NCI-H510A (cell line): ENCODE measurements at regions not wholly inside any gene's neighbourhood (a gene's known extent, or its start where the extent isn't known, plus 50 kb on each side); places are given as distances from the start of the nearest gene placed in this dataset.

Source experiments
- DNase-seq: peaks from one replicate; lab custom pipeline; 2025; lab: John Stamatoyannopoulos, UW

GRCh38 chr2:37425408-37425807, 81.0 kb downstream of the QPCT start:
- DNase-seq, result no peak

DNA sequence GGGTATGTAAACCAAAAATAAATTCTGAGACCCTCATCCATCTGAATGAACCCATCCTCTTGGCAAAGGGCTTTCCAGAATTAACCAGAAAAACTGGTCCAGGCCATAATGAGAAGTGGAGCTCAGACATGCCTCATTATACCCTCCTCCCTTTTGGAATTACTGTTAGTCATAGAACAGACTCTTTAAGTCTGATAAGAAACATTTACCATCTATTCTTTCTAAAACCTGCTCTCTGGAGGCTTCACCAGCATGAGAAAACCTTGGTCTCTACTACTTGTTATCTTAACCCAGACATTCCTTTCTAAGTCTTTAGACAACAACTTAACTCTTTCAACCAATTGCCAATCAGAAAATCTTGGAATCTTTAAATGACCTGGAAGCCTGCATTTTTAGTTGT, 82.8 kb downstream of the QPCT start:
- no peak for DNase-seq

DNA sequence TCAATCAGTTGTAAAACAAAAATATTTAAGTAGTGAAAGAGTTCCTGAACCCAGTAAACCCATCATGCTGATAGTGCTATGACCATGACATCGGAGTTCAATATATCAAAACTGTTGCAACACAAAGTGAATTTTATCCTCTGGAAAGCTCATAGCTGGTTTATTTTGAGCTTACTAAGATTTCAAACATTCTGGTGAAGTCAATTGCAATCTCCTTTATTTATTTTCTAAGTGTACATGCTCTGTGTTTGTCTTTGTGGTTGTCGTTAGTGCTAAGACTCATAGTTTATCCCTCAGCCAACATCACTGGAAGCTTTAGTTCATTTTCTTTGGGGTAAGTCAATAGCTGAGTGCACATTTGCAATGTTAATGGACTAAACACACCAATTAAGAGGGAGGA, 91.9 kb downstream of the QPCT start:
- DNase-seq, result no peak

DNA sequence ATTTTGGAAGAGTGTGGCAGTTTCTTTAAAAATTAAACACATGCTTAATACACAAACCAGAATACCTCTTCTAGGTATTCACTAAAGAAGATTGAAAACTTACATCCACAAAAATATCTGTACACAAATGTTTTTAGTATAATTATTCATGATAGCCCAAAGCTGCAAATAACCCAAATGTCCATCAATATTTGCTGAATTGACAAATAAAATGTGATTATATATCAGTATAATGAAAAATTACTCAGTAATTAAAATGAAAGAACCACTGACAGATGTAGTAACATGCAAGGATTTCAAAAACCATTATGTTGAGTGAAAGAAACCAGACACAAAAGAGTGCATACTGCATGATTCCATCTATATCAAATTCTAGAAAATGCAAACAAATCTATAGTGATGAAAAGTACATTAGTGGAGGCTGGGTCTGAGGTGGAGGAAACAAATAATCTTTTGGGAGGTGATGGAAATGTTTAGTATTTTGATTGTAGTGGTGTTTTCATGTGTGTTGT, 94.8 kb downstream of the QPCT start:
- no peak for DNase-seq

- DNase-seq, result no peak
Measured at GRCh38 chr2:37441055-37441454, 96.6 kb downstream of the QPCT start.

DNA sequence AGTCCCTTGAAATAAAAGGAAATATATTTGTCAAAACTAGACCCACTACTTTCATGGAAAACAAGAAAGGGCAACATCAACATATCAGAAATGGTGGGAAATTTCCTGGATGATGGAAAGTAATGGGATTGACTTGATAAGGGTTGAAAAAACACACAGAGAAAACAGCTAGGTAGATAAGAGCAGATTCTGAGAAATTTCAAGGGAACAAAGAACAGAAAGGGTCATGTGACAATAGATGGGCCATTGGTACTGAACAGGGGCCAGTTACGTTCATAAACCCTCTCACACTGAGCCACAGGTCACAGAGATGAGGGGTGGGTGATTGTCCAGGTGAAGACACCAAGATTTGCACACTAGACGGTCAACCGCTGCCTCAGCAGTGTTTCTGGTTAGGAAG, 98.7 kb downstream of the QPCT start:
- no peak for DNase-seq

DNA sequence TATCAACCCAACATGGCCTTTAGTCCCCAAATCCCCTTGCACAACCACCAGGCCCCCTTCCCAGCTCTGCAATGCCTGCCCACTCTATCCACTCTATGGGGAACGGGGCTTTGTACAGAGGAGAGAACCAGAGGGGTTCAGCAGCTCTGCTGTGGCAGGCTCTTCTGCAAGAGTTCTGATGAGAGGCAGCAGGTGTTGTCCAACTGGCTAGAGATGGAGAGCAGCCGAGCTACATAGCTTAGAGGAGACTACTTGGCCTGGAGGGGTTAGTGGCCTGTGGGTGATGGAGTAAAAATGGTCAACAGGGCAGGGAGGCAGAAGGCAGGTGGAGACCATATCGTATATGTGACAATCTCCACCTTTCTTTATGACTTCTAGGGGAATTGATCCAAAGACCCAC, 103.0 kb downstream of the QPCT start:
- DNase-seq, result no peak

DNA sequence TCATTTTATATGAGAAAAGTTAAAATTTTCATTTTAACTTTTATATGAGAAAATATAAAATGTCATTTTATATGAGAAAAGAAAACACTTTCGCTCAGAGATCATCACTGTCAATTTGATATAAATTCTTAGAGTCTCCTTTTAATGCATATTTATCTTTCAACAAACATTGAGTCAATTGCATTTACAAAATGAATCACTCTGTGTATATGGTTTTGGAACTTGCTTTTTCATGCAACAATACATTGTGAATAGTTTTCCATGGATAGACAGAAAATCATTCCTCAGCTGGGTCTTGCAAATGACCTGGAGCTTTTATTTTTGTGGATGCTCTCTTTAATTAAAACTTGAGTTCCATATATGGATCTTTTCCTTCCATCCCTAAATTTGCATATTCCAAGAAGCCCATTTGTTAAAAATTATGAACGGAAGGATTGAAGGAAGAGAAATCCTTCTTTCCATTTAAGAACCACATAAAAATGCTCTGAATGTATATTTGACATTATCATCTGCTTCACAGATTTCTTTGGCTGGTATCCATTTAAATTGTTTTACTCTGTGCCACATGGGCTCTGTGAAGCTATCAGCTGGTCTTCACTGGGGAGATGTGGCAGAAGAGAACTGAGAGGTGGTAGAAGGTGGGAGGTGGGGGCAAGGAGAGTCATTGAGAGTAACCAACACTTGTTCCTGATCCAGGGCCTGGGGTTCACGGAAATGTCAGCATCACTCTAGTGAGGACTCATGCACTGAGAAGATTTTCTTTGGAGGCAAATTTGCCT, 104.1 kb downstream of the QPCT start:
- DNase-seq, result no peak

DNA sequence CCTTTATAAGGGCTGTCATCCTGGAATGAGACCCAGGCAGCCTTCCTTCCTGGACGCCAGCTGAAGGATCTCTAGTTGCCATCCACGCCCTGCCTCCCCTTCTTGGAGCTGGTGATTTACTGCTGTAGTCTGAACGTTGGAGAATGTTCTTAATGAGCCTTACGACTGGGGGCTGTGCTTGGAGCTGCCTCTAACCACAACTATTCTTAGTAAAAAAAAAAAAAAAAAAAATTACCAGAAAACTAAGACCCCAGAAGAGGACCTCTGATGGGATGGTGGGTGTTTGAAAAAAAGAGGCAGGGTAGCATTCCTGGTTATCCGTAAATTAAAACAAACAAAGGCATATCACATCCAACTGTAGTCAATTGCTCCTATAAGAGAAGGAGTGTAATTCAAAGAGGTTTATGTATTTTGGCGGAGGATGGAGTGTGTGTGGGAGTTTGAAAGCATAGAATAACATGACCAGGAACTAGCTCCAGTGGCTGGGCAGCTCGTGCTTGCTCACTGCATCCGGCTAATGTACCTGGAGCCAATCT, 105.4 kb downstream of the QPCT start:
- no peak for DNase-seq

GRCh38 chr2:37453027-37453426, 108.6 kb downstream of the QPCT start:
- no peak for DNase-seq

GRCh38 chr2:37454851-37455762, 110.7 kb downstream of the QPCT start:
- DNase-seq, result no peak

DNA sequence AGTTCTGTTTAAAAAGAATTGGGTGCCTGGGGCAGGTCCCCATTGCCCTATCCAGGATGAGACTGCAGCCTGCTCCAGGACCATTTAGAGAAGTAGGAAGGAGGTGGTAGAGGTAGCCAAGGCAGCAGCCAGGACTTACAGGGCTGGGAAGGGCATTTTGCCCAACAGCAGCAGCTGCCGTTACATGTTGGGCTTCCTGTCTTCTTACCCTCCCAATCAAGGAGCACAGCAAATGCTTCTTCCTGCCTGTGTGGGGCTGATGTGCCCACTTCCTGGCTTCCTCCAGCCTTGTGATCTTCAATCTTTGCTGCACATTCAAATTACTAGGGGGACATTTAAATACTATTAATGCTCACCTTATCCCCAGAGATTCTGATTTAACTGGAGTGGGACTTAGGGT, 112.0 kb downstream of the QPCT start:
- no peak for DNase-seq

DNA sequence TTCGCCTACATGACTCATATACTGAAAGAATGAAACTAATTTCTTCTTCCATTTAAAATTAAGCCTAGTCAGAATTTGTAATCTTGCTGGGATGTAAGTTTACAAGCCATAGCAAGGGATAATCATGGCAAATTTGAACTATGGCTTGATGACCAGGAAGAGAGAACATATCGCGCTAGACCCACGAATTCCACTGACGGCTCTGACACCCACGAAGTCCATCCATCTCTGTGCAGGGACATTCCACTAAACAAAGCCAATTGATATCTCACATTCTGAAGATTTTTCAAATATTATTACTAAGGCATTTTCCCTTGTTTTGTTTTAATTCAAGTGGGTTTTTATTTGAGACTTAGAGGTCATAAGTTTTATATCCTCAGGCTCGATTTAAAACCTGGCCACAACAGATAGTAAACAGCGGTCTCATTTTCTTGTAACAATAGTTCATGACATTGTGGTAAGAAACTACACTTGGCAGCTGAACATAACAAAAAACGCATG, 113.0 kb downstream of the QPCT start:
- DNase-seq, result no peak

GRCh38 chr2:37458133-37458532, 113.7 kb downstream of the QPCT start:
- DNase-seq, result no peak

- no peak for DNase-seq
Measured at GRCh38 chr2:37459095-37459981, 114.9 kb downstream of the QPCT start.

DNA sequence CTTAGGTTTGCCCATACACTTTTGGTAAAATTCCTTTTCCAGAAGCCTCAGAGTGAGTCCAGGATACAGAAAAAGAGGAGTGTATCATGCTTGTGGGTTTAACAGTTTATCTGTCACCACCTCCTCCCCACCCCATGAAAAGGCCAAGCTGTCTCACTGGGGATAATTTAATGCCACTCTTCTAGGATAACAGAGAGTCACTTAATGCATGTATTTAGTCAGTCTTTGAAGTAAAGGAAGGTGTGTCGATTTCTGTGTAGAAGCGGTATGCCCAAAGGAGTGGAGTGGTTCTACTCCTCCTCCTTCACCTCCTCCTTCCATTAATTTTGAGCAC, 116.4 kb downstream of the QPCT start:
- no peak for DNase-seq

DNA sequence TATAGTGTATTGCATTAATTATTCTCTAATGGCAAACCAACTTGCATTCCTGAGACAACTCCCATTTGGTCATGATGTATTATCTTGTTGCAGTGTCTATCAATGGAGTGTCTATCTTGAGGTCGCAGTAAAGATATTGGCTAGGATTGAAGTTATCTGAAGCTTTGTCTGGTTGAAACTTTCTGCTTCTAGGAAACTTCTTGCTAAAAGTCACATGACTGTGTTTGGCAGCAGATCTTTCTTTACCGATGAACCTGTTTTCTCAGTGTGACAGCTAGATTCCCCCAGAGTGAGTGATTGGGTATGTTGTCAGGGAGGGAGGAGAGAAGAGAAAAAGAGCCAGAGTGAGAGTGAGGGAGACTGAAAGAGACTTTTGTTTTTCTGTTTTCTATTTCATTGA, 119.6 kb downstream of the QPCT start:
- no peak for DNase-seq

GRCh38 chr2:37466533-37467222, 122.2 kb downstream of the QPCT start:
- DNase-seq, result no peak

- no peak for DNase-seq
Measured at GRCh38 chr2:37468170-37468569, 123.7 kb downstream of the QPCT start.

GRCh38 chr2:37469126-37469525, 124.7 kb downstream of the QPCT start:
- no peak for DNase-seq

DNA sequence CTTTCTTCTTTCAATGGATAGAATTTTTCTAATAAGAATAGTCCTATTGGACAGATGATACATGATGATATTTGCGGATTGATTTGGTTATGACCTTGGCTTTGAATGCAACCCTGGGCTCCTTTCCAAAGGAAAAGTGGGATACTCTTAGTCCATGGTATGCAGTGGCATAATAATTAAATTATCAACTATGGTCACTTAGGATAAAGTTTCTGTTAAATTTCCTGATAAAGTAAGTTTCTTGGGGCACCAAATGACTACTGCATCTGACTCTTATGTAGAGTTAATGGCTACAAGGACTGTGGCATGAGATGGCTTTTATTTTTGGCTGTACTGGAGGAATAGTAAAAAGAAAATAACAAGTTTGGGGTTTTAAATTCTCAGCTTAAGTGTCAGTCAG, 126.7 kb downstream of the QPCT start:
- no peak for DNase-seq
